H9 (cell line): ENCODE measurements at regions not wholly inside any gene's neighbourhood (a gene's known extent, or its start where the extent isn't known, plus 50 kb on each side); places are given as distances from the start of the nearest gene placed in this dataset.

Source experiments
- DNase-seq: peaks from one replicate; pipeline ENCODE4 v3.0.0-alpha.2; 2017
- H2AFZ ChIP-seq: one replicate; pipeline ENCODE4 v1.6.1; 2013; ENCODE audit warnings: mild to moderate bottlenecking, low read length, control low read depth, moderate library complexity
- H2AK5ac ChIP-seq: 2 replicates; pipeline ENCODE4 v1.6.1; 2013; ENCODE audit warnings: low read length, control low read depth, mixed read lengths; ENCODE audit not compliant: insufficient read length
- H2BK120ac ChIP-seq: one replicate; pipeline ENCODE4 v1.6.1; 2013; ENCODE audit warnings: low read depth, mild to moderate bottlenecking, low read length, control low read depth, inconsistent platforms; ENCODE audit not compliant: poor library complexity, severe bottlenecking
- H2BK12ac ChIP-seq: 2 replicates; pipeline ENCODE4 v1.6.1; 2013; ENCODE audit warnings: low read length, control low read depth, mixed read lengths, low read depth; ENCODE audit not compliant: insufficient read length
- H2BK15ac ChIP-seq: 2 replicates; pipeline ENCODE4 v1.6.1; 2013; ENCODE audit warnings: low read depth, low read length, control low read depth
- H2BK20ac ChIP-seq: one replicate; pipeline ENCODE4 v1.6.1; 2013; ENCODE audit warnings: low read depth, mild to moderate bottlenecking, low read length, control low read depth, inconsistent platforms; ENCODE audit not compliant: poor library complexity, severe bottlenecking
- H2BK5ac ChIP-seq: 2 replicates; pipeline ENCODE4 v1.6.1; 2013; ENCODE audit warnings: low read length, control low read depth, mixed read lengths; ENCODE audit not compliant: insufficient read length
- H3K14ac ChIP-seq: 2 replicates; pipeline ENCODE4 v1.6.1; 2013; ENCODE audit warnings: low read length, control low read depth; ENCODE audit not compliant: insufficient read depth
- H3K18ac ChIP-seq: 2 replicates; pipeline ENCODE4 v1.6.1; 2013; ENCODE audit warnings: low read depth, mild to moderate bottlenecking, mixed read lengths, low read length, control low read depth; ENCODE audit not compliant: insufficient read length
- H3K23ac ChIP-seq: 2 replicates; pipeline ENCODE4 v1.6.1; 2013; ENCODE audit warnings: low read length, control low read depth, mixed read lengths, low read depth; ENCODE audit not compliant: insufficient read length
- H3K23me2 ChIP-seq: 2 replicates; pipeline ENCODE4 v1.6.1; 2013; ENCODE audit warnings: low read depth, mild to moderate bottlenecking, mixed read lengths, low read length, control low read depth; ENCODE audit not compliant: insufficient read length, poor library complexity, severe bottlenecking
- H3K27ac ChIP-seq: 2 replicates; pipeline ENCODE4 v1.5.1; 2013; ENCODE audit warnings: low read length, control low read depth, mixed read lengths, low read depth; ENCODE audit not compliant: insufficient read length
- H3K27me3 ChIP-seq: 2 replicates; pipeline ENCODE4 v1.6.1; 2013; ENCODE audit warnings: low read length, control low read depth, inconsistent platforms; ENCODE audit not compliant: insufficient read depth
- H3K4ac ChIP-seq: 2 replicates; pipeline ENCODE4 v1.6.1; 2013; ENCODE audit warnings: low read depth, mild to moderate bottlenecking, control low read depth, inconsistent platforms, low read length, moderate library complexity
- H3K4me1 ChIP-seq: 2 replicates; pipeline ENCODE4 v1.6.1; 2013; ENCODE audit warnings: low read length, control low read depth, inconsistent platforms; ENCODE audit not compliant: insufficient read depth
- H3K4me2 ChIP-seq: 2 replicates; pipeline ENCODE4 v1.6.1; 2013; ENCODE audit warnings: low read length, control low read depth, mixed read lengths; ENCODE audit not compliant: insufficient read length, insufficient read depth
- H3K56ac ChIP-seq: 2 replicates; pipeline ENCODE4 v1.6.1; 2013; ENCODE audit warnings: low read depth, mild to moderate bottlenecking, mixed read lengths, low read length, control low read depth; ENCODE audit not compliant: insufficient read length
- H3K79me1 ChIP-seq: 2 replicates; pipeline ENCODE4 v1.6.1; 2013; ENCODE audit warnings: low read depth, mild to moderate bottlenecking, moderate library complexity, low read length, control low read depth, inconsistent platforms; ENCODE audit not compliant: insufficient read depth, poor library complexity, severe bottlenecking
- H3K79me2 ChIP-seq: 2 replicates; pipeline ENCODE4 v1.6.1; 2013; ENCODE audit warnings: low read length, control low read depth, inconsistent platforms; ENCODE audit not compliant: insufficient read depth
- H3K9ac ChIP-seq: 2 replicates; pipeline ENCODE4 v1.6.1; 2013; ENCODE audit warnings: low read length, control low read depth, mixed read lengths; ENCODE audit not compliant: insufficient read length; ENCODE audit errors: extremely low read depth
- H3K9me3 ChIP-seq: one replicate; pipeline ENCODE4 v1.6.1; 2013; ENCODE audit warnings: low read depth, low read length, inconsistent platforms; ENCODE audit not compliant: control insufficient read depth
- H3T11ph ChIP-seq: one replicate; pipeline ENCODE4 v1.6.1; 2013; ENCODE audit warnings: mild to moderate bottlenecking, low read length, control low read depth, inconsistent platforms
- H4K20me1 ChIP-seq: one replicate; pipeline ENCODE4 v1.6.1; 2013; ENCODE audit not compliant: control insufficient read depth, insufficient read length, insufficient read depth
- H4K5ac ChIP-seq: 2 replicates; pipeline ENCODE4 v1.6.1; 2013; ENCODE audit warnings: low read depth, mild to moderate bottlenecking, mixed read lengths, low read length, control low read depth; ENCODE audit not compliant: insufficient read length
- H4K8ac ChIP-seq: replicated peaks from 2 replicates; pipeline ENCODE4 v1.6.1; 2013; ENCODE audit warnings: low read length, control low read depth, mixed read lengths, low read depth; ENCODE audit not compliant: insufficient read length
- H4K91ac ChIP-seq: 2 replicates; pipeline ENCODE4 v1.6.1; 2013; ENCODE audit warnings: low read depth, mild to moderate bottlenecking, moderate library complexity, mixed read lengths, low read length, control low read depth; ENCODE audit not compliant: insufficient read length
- H3K27ac Mint-ChIP-seq, 3 experiments: 2 replicates in 2 of 3; 3 replicates in 1 of 3; pipeline ENCODE4 v1.8.0; 2020 to 2021; ENCODE audit warnings: mixed read lengths in 3 of 3, mild to moderate bottlenecking in 1 of 3, moderate library complexity in 1 of 3
- H3K27me3 Mint-ChIP-seq: 2 replicates; pipeline ENCODE4 v1.8.0; 2021; ENCODE audit warnings: low read depth, mild to moderate bottlenecking, moderate library complexity, mixed read lengths
- H3K36me3 Mint-ChIP-seq, 3 experiments: 2 replicates in 2 of 3; 3 replicates in 1 of 3; pipeline ENCODE4 v1.8.0; 2020 to 2021; ENCODE audit warnings: low read depth in 3 of 3, mixed read lengths in 3 of 3; ENCODE audit not compliant: insufficient read depth in 1 of 3
- H3K4me1 Mint-ChIP-seq, 2 experiments: 2 replicates each; pipeline ENCODE4 v1.8.0; 2020; ENCODE audit warnings: mixed read lengths in 2 of 2
- H3K4me3 Mint-ChIP-seq, 2 experiments: 2 replicates in 1 of 2; 3 replicates in 1 of 2; pipeline ENCODE4 v1.8.0; 2020 to 2021; ENCODE audit warnings: mild to moderate bottlenecking in 2 of 2, mixed read lengths in 2 of 2, moderate library complexity in 1 of 2
- H3K9me3 Mint-ChIP-seq, 2 experiments: 2 replicates in 1 of 2; 3 replicates in 1 of 2; pipeline ENCODE4 v1.8.0; 2020; ENCODE audit warnings: mild to moderate bottlenecking in 2 of 2, mixed read lengths in 2 of 2, moderate library complexity in 1 of 2
- WGBS: extraction: QIAGEN DNeasy Blood & Tissue Kit; methylation state at CpG from one replicate; pipeline ENCODE4 v1.1.7; 2013; ENCODE audit warnings: missing lambda C conversion rate, low lambda C conversion rate, mixed read lengths; ENCODE audit not compliant: insufficient read length; ENCODE audit errors: extremely low coverage; 5-methylcytosine and 5-hydroxymethylcytosine counted together
- TF ChIP-seq, protein P1 (sequence below): fragments of 200-600 bp; sonication (generic); conservative IDR thresholded peaks from 3 replicates; pipeline ENCODE4 v1.8.0; 2021; ENCODE audit warnings: antibody characterized with exemption, mild to moderate bottlenecking

GRCh38 chr2:41966431-41966893, 81.4 kb upstream of the PKDCC start:
- H3K27ac Mint-ChIP-seq, result no peak overlapping the region

More at GRCh38 chr2:41966431-41966893, 81.4 kb upstream of the PKDCC start:
- Histone ChIP-seq H2BK120ac (no peak overlapping the region), H4K20me1 (no peaks in the 10 kb centered on the region), H4K91ac (no peak overlapping the region), H3K14ac (no peak overlapping the region), H3K79me1 (no peaks in the 10 kb centered on the region), H3K27me3 (no peaks in the 10 kb centered on the region), H3K9me3 (no peaks in the 10 kb centered on the region), H3K27ac (no peak overlapping the region), H2BK20ac (no peak overlapping the region), H2BK12ac (no peak overlapping the region), H2AFZ (no peak overlapping the region), H3K9ac (no peak overlapping the region), H3K4me2 (no peak overlapping the region), H3T11ph (no peak overlapping the region), H3K79me2 (no peaks in the 10 kb centered on the region), H3K4me1 (peaks cover 6% of the 10 kb centered on the region; the same call in 1 of the 2 replicates), H3K23ac (no peak overlapping the region), H3K23me2 (no peaks in the 10 kb centered on the region), H4K5ac (no peak overlapping the region), H2BK5ac (no peak overlapping the region), H3K4ac (no peak overlapping the region), H4K8ac (no peak overlapping the region), H3K56ac (no peak overlapping the region), H2AK5ac (no peak overlapping the region), H3K18ac (no peak overlapping the region), H2BK15ac (no peak overlapping the region)
- TF ChIP-seq, protein P1, sequence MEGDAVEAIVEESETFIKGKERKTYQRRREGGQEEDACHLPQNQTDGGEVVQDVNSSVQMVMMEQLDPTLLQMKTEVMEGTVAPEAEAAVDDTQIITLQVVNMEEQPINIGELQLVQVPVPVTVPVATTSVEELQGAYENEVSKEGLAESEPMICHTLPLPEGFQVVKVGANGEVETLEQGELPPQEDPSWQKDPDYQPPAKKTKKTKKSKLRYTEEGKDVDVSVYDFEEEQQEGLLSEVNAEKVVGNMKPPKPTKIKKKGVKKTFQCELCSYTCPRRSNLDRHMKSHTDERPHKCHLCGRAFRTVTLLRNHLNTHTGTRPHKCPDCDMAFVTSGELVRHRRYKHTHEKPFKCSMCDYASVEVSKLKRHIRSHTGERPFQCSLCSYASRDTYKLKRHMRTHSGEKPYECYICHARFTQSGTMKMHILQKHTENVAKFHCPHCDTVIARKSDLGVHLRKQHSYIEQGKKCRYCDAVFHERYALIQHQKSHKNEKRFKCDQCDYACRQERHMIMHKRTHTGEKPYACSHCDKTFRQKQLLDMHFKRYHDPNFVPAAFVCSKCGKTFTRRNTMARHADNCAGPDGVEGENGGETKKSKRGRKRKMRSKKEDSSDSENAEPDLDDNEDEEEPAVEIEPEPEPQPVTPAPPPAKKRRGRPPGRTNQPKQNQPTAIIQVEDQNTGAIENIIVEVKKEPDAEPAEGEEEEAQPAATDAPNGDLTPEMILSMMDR, result no peak
- H3K36me3 Mint-ChIP-seq, result no peaks in the 10 kb centered on the region; a peak in 1 of 7 replicates
- peaks cover 5% of the 10 kb centered on the region for H3K27me3 Mint-ChIP-seq
- whole genome bisulfite sequencing, result no CpG with 5 or more reads among the region's 10 CpGs
- peaks cover 49 to 61% of the 10 kb centered on the region in 2 experiments for H3K4me1 Mint-ChIP-seq
- DNase-seq, result no peak
- H3K9me3 Mint-ChIP-seq, result no peaks in the 10 kb centered on the region; a peak in 1 of 5 replicates
- no peak overlapping the region for H3K4me3 Mint-ChIP-seq
